HepG2 (cell line): ENCODE measurements at regions not wholly inside any gene's neighbourhood (a gene's known extent, or its start where the extent isn't known, plus 50 kb on each side); places are given as distances from the start of the nearest gene placed in this dataset.

Experiments
- ATAC-seq: fragments of 200-7000 bp; cut with Tn5 transposase; 3 replicates; pipeline ENCODE4 v1.9.1; 2020; ENCODE audit warnings: mild to moderate bottlenecking, moderate library complexity
- BruUV-seq: library from RNA; stranded (reverse); fragments of 400-500 nt; replicated peaks from 2 replicates; lab custom pipeline; 2021; lab: Mats Ljungman, UMichigan
- CTCF ChIA-PET: fragments of 300-600 bp; formaldehyde crosslinking; extraction: SDS; loops from one replicate; lab custom pipeline; 2021; ENCODE audit warnings: low total read pairs, inconsistent platforms, low intra/inter-chr PET ratio; lab: Yijun Ruan, JAX
- POLR2A ChIA-PET: fragments of 350-600 bp; sonication (Branson Sonifier 250); formaldehyde crosslinking; loops from one replicate; lab custom pipeline; 2020; ENCODE audit warnings: antibody characterized with exemption, inconsistent platforms; lab: Yijun Ruan, JAX
- DNase-seq: peaks from one replicate; pipeline ENCODE4 v3.0.0-alpha.2; 2015; ENCODE audit warnings: low spot score
- FAIRE-seq: peaks from 3 replicates; lab custom pipeline; 2011; peaks lifted over from hg19 to GRCh38; lab: Jason Lieb, UNC
- H2AFZ ChIP-seq: one replicate; pipeline ENCODE4 v1.6.1; 2011; ENCODE audit warnings: low read length, inconsistent platforms
- H3K27ac ChIP-seq: fragments of 300-600 bp; 3 replicates; pipeline ENCODE4 v1.8.0; 2011; ENCODE audit warnings: mixed run types, mild to moderate bottlenecking, mixed read lengths, low read length, inconsistent platforms; ENCODE audit not compliant: insufficient read depth; ENCODE audit errors: extremely low read length
- H3K27me3 ChIP-seq, 2 experiments: fragments of 200-600 bp in 1 of 2; 2 replicates in 1 of 2; 3 replicates in 1 of 2; pipeline versions ENCODE4 v1.6.0 to v1.8.0; 2011; ENCODE audit warnings: low read length in 2 of 2, mild to moderate bottlenecking in 2 of 2, moderate library complexity in 2 of 2, inconsistent platforms in 1 of 2; ENCODE audit not compliant: insufficient read depth in 2 of 2, control insufficient read depth in 1 of 2
- H3K36me3 ChIP-seq, 2 experiments: fragments of 200-600 bp in 1 of 2; replicated peaks in 1 of 2; 2 replicates in 1 of 2; 3 replicates in 1 of 2; pipeline versions ENCODE4 v1.5.1 to v1.8.0; 2011; ENCODE audit warnings: low read length in 2 of 2, inconsistent platforms in 1 of 2; ENCODE audit not compliant: insufficient read depth in 2 of 2, control insufficient read depth in 1 of 2
- H3K4me1 ChIP-seq: 2 replicates; pipeline ENCODE4 v1.5.1; 2012; ENCODE audit warnings: low read length, inconsistent platforms; ENCODE audit not compliant: insufficient read depth
- H3K4me2 ChIP-seq: 2 replicates; pipeline ENCODE4 v1.6.0; 2011; ENCODE audit warnings: low read depth, low read length, inconsistent platforms
- H3K4me3 ChIP-seq, 3 experiments: fragments of 200-600 bp in 1 of 3; sonication (generic), shearing (Covaris generic) in 1 of 3; replicated peaks in 1 of 3; 2 replicates each; pipeline ENCODE4 v1.5.1; 2011 to 2016; ENCODE audit warnings: low read length in 3 of 3, inconsistent platforms in 2 of 3, low read depth in 2 of 3, mild to moderate bottlenecking in 2 of 3, control low read depth in 1 of 3, mixed read lengths in 1 of 3; ENCODE audit not compliant: insufficient read depth in 1 of 3
- H3K79me2 ChIP-seq: one replicate; pipeline ENCODE4 v1.6.1; 2011; ENCODE audit warnings: low read length, inconsistent platforms; ENCODE audit not compliant: insufficient read depth
- H3K9ac ChIP-seq: 2 replicates; pipeline ENCODE4 v1.6.0; 2011; ENCODE audit warnings: mild to moderate bottlenecking, low read depth, low read length, inconsistent platforms; ENCODE audit not compliant: insufficient read depth
- H3K9me3 ChIP-seq: 2 replicates; pipeline ENCODE4 v1.5.1; 2012; ENCODE audit warnings: mild to moderate bottlenecking, low read length
- H4K20me1 ChIP-seq: 2 replicates; pipeline ENCODE4 v1.6.0; 2011; ENCODE audit warnings: inconsistent platforms, mild to moderate bottlenecking, low read length, moderate library complexity; ENCODE audit not compliant: insufficient read depth
- ARHGAP35 ChIP-seq: sonication (generic); formaldehyde crosslinking; IDR thresholded peaks from 2 replicates; pipeline ENCODE4 v1.9.0; 2022; ENCODE audit warnings: mild to moderate bottlenecking, inconsistent platforms, moderate library complexity, missing genetic modification reagents, borderline replicate concordance
- HBP1 ChIP-seq: IDR thresholded peaks from 2 replicates; pipeline ENCODE4 v1.6.1; 2016; ENCODE audit warnings: low read depth, control low read depth
- PCBP1 ChIP-seq: fragments of 200-400 bp; formaldehyde crosslinking; IDR thresholded peaks from 2 replicates; pipeline ENCODE4 v1.6.1; 2017; ENCODE audit warnings: mild to moderate bottlenecking, low read depth, low read length, borderline replicate concordance
- SNAI1 ChIP-seq: sonication (generic); formaldehyde crosslinking; IDR thresholded peaks from 2 replicates; pipeline ENCODE4 v1.5.0; 2020; ENCODE audit warnings: mild to moderate bottlenecking, missing genetic modification reagents, borderline replicate concordance
- ZFY ChIP-seq: sonication (generic); formaldehyde crosslinking; IDR thresholded peaks from 2 replicates; pipeline ENCODE4 v1.4.0; 2020; ENCODE audit warnings: missing genetic modification reagents
- ZNF263 ChIP-seq: sonication (generic); formaldehyde crosslinking; IDR thresholded peaks from 2 replicates; pipeline ENCODE4 v1.4.0; 2020; ENCODE audit warnings: missing genetic modification reagents
- ZNF446 ChIP-seq: sonication (generic); formaldehyde crosslinking; IDR thresholded peaks from 2 replicates; pipeline ENCODE4 v1.5.0; 2020; ENCODE audit warnings: mild to moderate bottlenecking, missing genetic modification reagents
- ZNF720 ChIP-seq: sonication (generic); formaldehyde crosslinking; IDR thresholded peaks from 2 replicates; pipeline ENCODE4 v1.4.0; 2020; ENCODE audit warnings: missing genetic modification reagents
- ZNF883 ChIP-seq: sonication (generic); formaldehyde crosslinking; IDR thresholded peaks from 2 replicates; pipeline ENCODE4 v1.5.1; 2020; ENCODE audit warnings: mild to moderate bottlenecking, missing genetic modification reagents; ENCODE audit errors: not compliant biosample characterization
- WGBS: methylation state at CpG from one replicate; pipeline ENCODE4 v1.1.6; 2017; ENCODE audit warnings: low lambda C conversion rate; 5-methylcytosine and 5-hydroxymethylcytosine counted together
- in situ Hi-C: cut with HindIII; loops from 2 replicates; pipeline ENCODE4 v1.10.0; 2017; ENCODE audit warnings: low pct_unique_long_range_greater_than_20kb; ENCODE audit not compliant: extremely low pct_ligation_motif_present
- intact Hi-C: fragments of 100-400 bp; cut with micrococcal nuclease; formaldehyde crosslinking; loops from one replicate; pipeline ENCODE4 v1.10.0; 2022; ENCODE audit not compliant: unreplicated experiment

GRCh38 chr2:208819190-208819589, 412.6 kb downstream of the PTH2R start:
- Histone ChIP-seq H3K4me1 (no peaks in the 10 kb centered on the region), H3K9me3 (no peaks in the 10 kb centered on the region), H3K79me2 (no peaks in the 10 kb centered on the region), H2AFZ (no peak overlapping the region), H3K27me3 (no peaks in the 10 kb centered on the region), H4K20me1 (no peaks in the 10 kb centered on the region), H3K27ac (no peak overlapping the region), H3K36me3 (no peaks in the 10 kb centered on the region), H3K4me3 (no peak overlapping the region), H3K9ac (no peak overlapping the region), H3K4me2 (no peak overlapping the region)
- intact Hi-C loops (no loop called here), in situ Hi-C loops (no loop called here)
- TF ChIP-seq PCBP1 (no peak), ARHGAP35 (no peak), ZNF883 (no peak), ZNF446 (CRISPR knock-in tag) (no peak), SNAI1 (CRISPR knock-in tag) (no peak), ZFY (CRISPR knock-in tag) (no peak), ZNF720 (CRISPR knock-in tag) (no peak), HBP1 (CRISPR knock-in tag) (no peak), ZNF263 (no peak)
- FAIRE-seq = no peak
- DNase-seq = no peak
- WGBS = 27% methylated on average over 2 of the region's 2 CpGs
- no TSS peak for BruUV-seq
- ChIA-PET POLR2A (no interaction called here), CTCF (no interaction called here)
- ATAC-seq = no peak
